IMR-90 (cell line): ENCODE measurements at regions not wholly inside any gene's neighbourhood (a gene's known extent, or its start where the extent isn't known, plus 50 kb on each side); places are given as distances from the start of the nearest gene placed in this dataset.

Experiments used
- ATAC-seq: fragments of 200-7000 bp; cut with Tn5 transposase; 2 replicates; pipeline ENCODE4 v1.9.1; 2020; ENCODE audit warnings: low read depth, mild to moderate bottlenecking, moderate library complexity
- BruUV-seq: library from RNA; stranded (reverse); fragments of 400-500 nt; replicated peaks from 2 replicates; lab custom pipeline; 2021; lab: Mats Ljungman, UMichigan
- CTCF ChIA-PET: fragments of 300-600 bp; formaldehyde crosslinking; extraction: SDS; loops from one replicate; lab custom pipeline; 2021; ENCODE audit warnings: antibody characterized with exemption; lab: Yijun Ruan, JAX
- POLR2A ChIA-PET: fragments of 300-600 bp; sonication (Branson Sonifier 250); formaldehyde crosslinking; loops from one replicate; lab custom pipeline; 2022; ENCODE audit warnings: antibody characterized with exemption; ENCODE audit not compliant: unreplicated experiment; lab: Charles Lee
- DNase-seq: peaks from one replicate; pipeline ENCODE4 v3.0.0; 2013
- H2AFZ ChIP-seq: replicated peaks from 2 replicates; pipeline ENCODE3; 2013; ENCODE audit warnings: low read length, mild to moderate bottlenecking; ENCODE audit not compliant: poor library complexity
- H2AK5ac ChIP-seq: 2 replicates; pipeline ENCODE4 v1.6.1; 2013; ENCODE audit warnings: low read depth, low read length, inconsistent platforms
- H2AK9ac ChIP-seq: replicated peaks from 2 replicates; pipeline ENCODE3; 2013; ENCODE audit warnings: mild to moderate bottlenecking, low read depth, low read length, moderate library complexity; ENCODE audit not compliant: poor library complexity
- H2BK120ac ChIP-seq: 2 replicates; pipeline ENCODE4 v1.6.1; 2013; ENCODE audit warnings: low read depth, low read length, inconsistent platforms
- H2BK15ac ChIP-seq: 3 replicates; pipeline ENCODE4 v1.6.1; 2013; ENCODE audit warnings: low read depth, low read length, inconsistent platforms
- H2BK20ac ChIP-seq: 2 replicates; pipeline ENCODE4 v1.6.1; 2013; ENCODE audit warnings: low read depth, mild to moderate bottlenecking, inconsistent platforms, low read length, moderate library complexity
- H2BK5ac ChIP-seq: 2 replicates; pipeline ENCODE4 v1.6.1; 2013; ENCODE audit warnings: mild to moderate bottlenecking, low read depth, low read length, inconsistent platforms; ENCODE audit not compliant: poor library complexity, severe bottlenecking
- H3K14ac ChIP-seq: replicated peaks from 2 replicates; pipeline ENCODE4 v1.6.1; 2013; ENCODE audit warnings: low read depth, low read length, inconsistent platforms
- H3K18ac ChIP-seq: 2 replicates; pipeline ENCODE4 v1.6.1; 2013; ENCODE audit warnings: low read depth, low read length, control low read depth
- H3K23ac ChIP-seq: 2 replicates; pipeline ENCODE4 v1.6.1; 2013; ENCODE audit warnings: low read depth, low read length, inconsistent platforms
- H3K27ac ChIP-seq: 2 replicates; pipeline ENCODE4 v1.5.1; 2013; ENCODE audit warnings: mild to moderate bottlenecking, control low read depth, low read length; ENCODE audit not compliant: insufficient read depth
- H3K27me3 ChIP-seq: 2 replicates; pipeline ENCODE4 v1.6.1; 2013; ENCODE audit warnings: low read length; ENCODE audit not compliant: control insufficient read depth, insufficient read depth
- H3K36me3 ChIP-seq: 2 replicates; pipeline ENCODE4 v1.6.1; 2013; ENCODE audit warnings: low read length, mixed read lengths; ENCODE audit not compliant: control insufficient read depth, insufficient read depth
- H3K4ac ChIP-seq: 2 replicates; pipeline ENCODE4 v1.6.1; 2013; ENCODE audit warnings: low read depth, low read length, inconsistent platforms
- H3K4me1 ChIP-seq: 2 replicates; pipeline ENCODE4 v1.6.1; 2013; ENCODE audit warnings: low read length, mixed read lengths; ENCODE audit not compliant: control insufficient read depth, insufficient read depth
- H3K4me2 ChIP-seq: 2 replicates; pipeline ENCODE4 v1.6.1; 2013; ENCODE audit warnings: low read depth, mild to moderate bottlenecking, control low read depth, low read length, moderate library complexity
- H3K4me3 ChIP-seq: 2 replicates; pipeline ENCODE4 v1.5.1; 2013; ENCODE audit warnings: low read depth, mild to moderate bottlenecking, control low read depth, low read length, moderate library complexity; ENCODE audit not compliant: insufficient read depth
- H3K56ac ChIP-seq: 2 replicates; pipeline ENCODE4 v1.6.1; 2013; ENCODE audit warnings: low read length, inconsistent platforms; ENCODE audit not compliant: insufficient read depth; ENCODE audit errors: extremely low read depth
- H3K79me1 ChIP-seq, 2 experiments: 2 replicates each; pipeline ENCODE4 v1.6.1; 2013; ENCODE audit warnings: low read length in 2 of 2, inconsistent platforms in 1 of 2, low read depth in 1 of 2
- H3K9ac ChIP-seq: 2 replicates; pipeline ENCODE4 v1.6.1; 2013; ENCODE audit warnings: low read depth, low read length, control low read depth
- H3K9me1 ChIP-seq: 2 replicates; pipeline ENCODE4 v1.6.1; 2013; ENCODE audit warnings: low read length, inconsistent platforms; ENCODE audit not compliant: insufficient read depth
- H3K9me3 ChIP-seq: 2 replicates; pipeline ENCODE4 v1.6.1; 2013; ENCODE audit warnings: low read length; ENCODE audit not compliant: control insufficient read depth, insufficient read depth
- H4K20me1 ChIP-seq: 2 replicates; pipeline ENCODE4 v1.6.1; 2013; ENCODE audit warnings: low read length, inconsistent platforms; ENCODE audit not compliant: insufficient read depth
- H4K5ac ChIP-seq: 2 replicates; pipeline ENCODE4 v1.6.1; 2013; ENCODE audit warnings: mild to moderate bottlenecking, low read depth, low read length, control low read depth
- H4K8ac ChIP-seq, 2 experiments: 2 replicates each; pipeline ENCODE4 v1.6.1; 2013; ENCODE audit warnings: low read depth in 2 of 2, low read length in 2 of 2, control low read depth in 1 of 2, inconsistent platforms in 1 of 2
- H4K91ac ChIP-seq: 2 replicates; pipeline ENCODE4 v1.6.1; 2013; ENCODE audit warnings: low read depth, low read length, inconsistent platforms; ENCODE audit not compliant: insufficient read depth
- MAZ ChIP-seq: IDR thresholded peaks from 2 replicates; pipeline ENCODE4 v1.6.1; 2012; ENCODE audit warnings: low read depth, mild to moderate bottlenecking, low read length, improper control_type of control experiment, moderate library complexity, borderline replicate concordance
- MXI1 ChIP-seq: IDR thresholded peaks from 2 replicates; pipeline ENCODE4 v1.6.1; 2012; ENCODE audit warnings: low read depth, mild to moderate bottlenecking, low read length, moderate library complexity, borderline replicate concordance
- POLR2A ChIP-seq: IDR thresholded peaks from 2 replicates; pipeline ENCODE4 v1.6.1; 2012; ENCODE audit warnings: mild to moderate bottlenecking, low read depth, low read length
- RAD21 ChIP-seq: IDR thresholded peaks from 2 replicates; pipeline ENCODE4 v1.6.1; 2012; ENCODE audit warnings: low read length, improper control_type of control experiment
- RCOR1 ChIP-seq: IDR thresholded peaks from 2 replicates; pipeline ENCODE4 v1.6.1; 2012; ENCODE audit warnings: mild to moderate bottlenecking, low read length, improper control_type of control experiment; ENCODE audit not compliant: insufficient replicate concordance
- RFX5 ChIP-seq: IDR thresholded peaks from 2 replicates; pipeline ENCODE4 v1.8.0; 2012; ENCODE audit warnings: low read depth, mild to moderate bottlenecking, low read length, moderate library complexity
- SMC3 ChIP-seq: fragments of 150-350 bp; IDR thresholded peaks from 2 replicates; pipeline ENCODE4 v1.6.1; 2016; ENCODE audit warnings: low read depth, mild to moderate bottlenecking, antibody characterized with exemption, low read length, moderate library complexity
- WGBS, 2 experiments: methylation state at CpG; one replicate each; pipeline versions ENCODE4 v1.1.5 to v1.1.7; 2013; ENCODE audit warnings: missing lambda C conversion rate in 2 of 2; ENCODE audit not compliant: insufficient read length in 1 of 2; ENCODE audit errors: extremely low coverage in 2 of 2; 5-methylcytosine and 5-hydroxymethylcytosine counted together
- dilution Hi-C: fragments of 300-500 bp; cut with HindIII; formaldehyde crosslinking; loops from one replicate; pipeline ENCODE4 v1.14.3; 2018; ENCODE audit warnings: low sequenced_read_pairs; ENCODE audit not compliant: unreplicated experiment
- in situ Hi-C: fragments of 300-500 bp; cut with MboI; formaldehyde crosslinking; loops from 3 replicates; pipeline ENCODE4 v1.14.3; 2019; ENCODE audit warnings: low sequenced_read_pairs, inconsistent platforms, mixed read lengths
- intact Hi-C: fragments of 100-400 bp; cut with micrococcal nuclease; formaldehyde crosslinking; loops from 2 replicates; pipeline ENCODE4 v1.10.0; 2022

GRCh38 chr2:145155196-145155595, 635.3 kb upstream of the ZEB2 start:
- Histone ChIP-seq H3K14ac (no peak overlapping the region), H4K5ac (no peak overlapping the region), H4K8ac (no peak overlapping the region), H2AK9ac (no peak overlapping the region), H2AFZ (no peak overlapping the region), H3K4me3 (no peak overlapping the region), H3K56ac (no peak overlapping the region), H3K4me2 (no peak overlapping the region), H3K23ac (no peak overlapping the region), H2BK15ac (no peak overlapping the region), H3K9me1 (no peaks in the 10 kb centered on the region), H2BK5ac (no peak overlapping the region), H3K27ac (no peak overlapping the region), H4K20me1 (no peaks in the 10 kb centered on the region), H3K4ac (no peak overlapping the region), H3K9ac (no peak overlapping the region), H2BK120ac (no peak overlapping the region), H3K4me1 (peaks cover 6% of the 10 kb centered on the region; the same call in 1 of the 2 replicates), H3K18ac (no peak overlapping the region), H4K91ac (no peak overlapping the region), H3K9me3 (peaks cover 2% of the 10 kb centered on the region; the same call in 1 of the 2 replicates), H3K27me3 (no peaks in the 10 kb centered on the region), H3K79me1 (no peaks in the 10 kb centered on the region), H2BK20ac (no peak overlapping the region), H3K36me3 (no peaks in the 10 kb centered on the region), H2AK5ac (no peak overlapping the region)
- no peak for DNase-seq
- intact Hi-C loops = loop anchor here (5.0 to 10.0 kb wide), 3 partner anchors 390 to 638 kb away; no protein-coding TSS in a partner anchor
- no CpG with 5 or more reads among the region's 2 CpGs for WGBS, 2 experiments
- dilution Hi-C loops = no loop called here
- ChIA-PET CTCF (no interaction called here), POLR2A (no interaction called here)
- in situ Hi-C loops = no loop called here
- no peak for ATAC-seq
- TF ChIP-seq RFX5 = no peak
- TF ChIP-seq MXI1 = no peak
- no peak for TF ChIP-seq SMC3
- no peak for TF ChIP-seq POLR2A
- no peak for TF ChIP-seq RCOR1
- TF ChIP-seq RAD21 = no peak
- no peak for TF ChIP-seq MAZ
- no TSS peak for BruUV-seq
